ENCODE measurements at regions not wholly inside any gene's neighbourhood (a gene's known extent, or its start where the extent isn't known, plus 50 kb on each side); places are given as distances from the start of the nearest gene placed in this dataset.

DNA sequence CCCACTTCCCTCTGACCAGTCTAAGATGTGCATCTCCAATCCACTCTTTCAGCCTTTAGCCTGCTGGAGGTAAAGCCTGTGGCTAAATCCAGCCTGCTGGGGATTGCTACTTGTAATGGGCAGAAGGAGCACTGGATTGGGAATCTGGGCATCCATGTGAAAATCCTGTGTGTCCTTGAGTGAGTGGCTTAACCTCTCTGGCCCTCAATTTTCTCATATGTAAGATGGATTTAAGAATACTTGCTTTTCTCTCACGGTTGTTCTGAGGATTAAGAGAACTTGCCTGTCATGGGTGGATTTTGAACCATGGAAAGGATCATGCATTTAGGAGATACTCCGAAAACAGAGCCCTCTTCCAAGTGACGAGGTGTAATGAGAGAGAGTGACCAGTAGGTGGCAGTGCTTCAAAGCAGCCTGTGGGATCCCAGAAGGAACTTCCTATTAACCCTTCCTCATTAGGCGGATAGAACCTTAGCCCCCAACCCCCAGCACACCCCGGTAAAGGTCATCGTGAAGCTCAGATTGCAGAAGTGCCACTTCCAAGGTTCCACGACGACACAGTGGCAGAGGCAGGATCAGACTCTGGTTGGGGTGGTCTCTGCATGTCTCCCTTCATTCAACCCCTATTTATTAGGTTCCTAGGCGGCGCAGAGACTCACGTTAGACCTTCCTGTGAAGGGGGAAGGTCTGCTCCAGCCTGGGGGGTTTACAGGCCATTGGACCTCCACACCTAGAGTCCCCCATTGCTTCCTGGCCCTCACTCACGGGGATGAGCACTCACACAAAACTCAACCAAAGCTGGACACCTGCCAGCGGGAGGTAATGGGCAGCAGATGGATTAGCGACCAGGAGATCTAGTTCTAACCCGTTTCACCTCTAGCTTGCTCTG, 68.7 kb upstream of the ZNF618 start:
- DNase-seq (peak; percentile 55), ATAC-seq (no peak)
- Mint-ChIP-seq H3K9me3 (no peaks in the 10 kb centered on the region), H3K4me3 (no peak overlapping the region), H3K4me1 (ENCODE audit: low read depth) (peaks cover 4% of the 10 kb centered on the region), H3K27ac (no peak overlapping the region), H3K27me3 (peaks cover 6% of the 10 kb centered on the region), H3K36me3 (ENCODE audit: low read depth) (no peaks in the 10 kb centered on the region)
- ChIA-PET CTCF (interaction anchor here (0.7 to 3.2 kb wide), 25 partner anchors 8 to 275 kb away, joined by 3 to 15 read pairs (median 4); partner anchors contain the start of gene ZNF618), POLR2A (no interaction called here)
- TF ChIP-seq, protein P1, sequence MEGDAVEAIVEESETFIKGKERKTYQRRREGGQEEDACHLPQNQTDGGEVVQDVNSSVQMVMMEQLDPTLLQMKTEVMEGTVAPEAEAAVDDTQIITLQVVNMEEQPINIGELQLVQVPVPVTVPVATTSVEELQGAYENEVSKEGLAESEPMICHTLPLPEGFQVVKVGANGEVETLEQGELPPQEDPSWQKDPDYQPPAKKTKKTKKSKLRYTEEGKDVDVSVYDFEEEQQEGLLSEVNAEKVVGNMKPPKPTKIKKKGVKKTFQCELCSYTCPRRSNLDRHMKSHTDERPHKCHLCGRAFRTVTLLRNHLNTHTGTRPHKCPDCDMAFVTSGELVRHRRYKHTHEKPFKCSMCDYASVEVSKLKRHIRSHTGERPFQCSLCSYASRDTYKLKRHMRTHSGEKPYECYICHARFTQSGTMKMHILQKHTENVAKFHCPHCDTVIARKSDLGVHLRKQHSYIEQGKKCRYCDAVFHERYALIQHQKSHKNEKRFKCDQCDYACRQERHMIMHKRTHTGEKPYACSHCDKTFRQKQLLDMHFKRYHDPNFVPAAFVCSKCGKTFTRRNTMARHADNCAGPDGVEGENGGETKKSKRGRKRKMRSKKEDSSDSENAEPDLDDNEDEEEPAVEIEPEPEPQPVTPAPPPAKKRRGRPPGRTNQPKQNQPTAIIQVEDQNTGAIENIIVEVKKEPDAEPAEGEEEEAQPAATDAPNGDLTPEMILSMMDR (IDR thresholded peaks at IDR 0.05) = peak; percentile 91
- intact Hi-C loops (cut with micrococcal nuclease) = loop anchor here (2.0 to 5.0 kb wide), 3 partner anchors 70 to 225 kb away; partner anchors contain the start of gene ZNF618

DNA sequence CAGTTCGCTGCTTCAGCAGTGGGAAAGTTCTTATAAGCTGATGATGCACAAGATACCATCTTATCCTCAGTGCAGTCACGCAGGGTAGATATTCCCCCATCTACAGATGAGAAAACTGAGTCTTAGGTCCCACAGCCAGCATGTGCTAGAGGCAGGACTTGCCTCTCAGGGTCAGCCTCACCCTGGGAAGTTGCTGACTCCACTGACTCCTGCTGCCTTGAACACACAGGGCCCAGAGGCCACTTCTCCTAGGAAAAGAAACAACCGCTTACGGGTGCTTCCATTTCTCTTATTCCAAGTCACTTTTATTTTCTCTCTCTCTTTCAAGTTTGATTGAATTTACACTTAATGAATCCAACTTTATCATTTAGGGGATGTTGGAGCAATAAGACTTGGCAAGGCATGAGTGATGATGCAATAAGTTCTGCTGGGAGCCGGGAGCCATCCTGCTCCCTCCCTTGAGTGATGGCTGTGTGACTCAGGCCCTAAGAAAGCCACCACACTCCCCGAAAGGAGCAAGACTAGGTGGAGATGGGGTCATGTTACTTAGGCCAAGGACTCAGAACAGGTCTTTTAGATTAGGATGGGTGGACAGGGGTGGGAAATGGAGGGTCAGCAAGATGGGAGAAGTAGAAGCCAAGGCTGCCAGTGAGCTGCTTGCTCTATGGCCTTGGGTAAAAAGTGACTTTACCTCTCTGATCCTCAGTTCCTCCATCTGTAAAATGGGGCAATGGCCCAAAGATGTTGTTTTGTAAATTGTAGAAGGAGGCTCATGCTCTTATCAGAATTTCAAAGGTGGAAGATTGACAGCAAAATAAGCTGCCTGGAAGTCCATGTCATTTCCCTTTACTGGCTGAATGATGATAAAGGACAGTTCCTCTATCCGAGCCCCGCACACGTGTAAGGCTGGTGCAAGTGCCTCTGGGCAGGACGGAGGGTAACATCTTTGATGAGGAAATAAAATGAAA, 67.4 kb upstream of the ZNF618 start:
- Mint-ChIP-seq H3K9me3 (no peaks in the 10 kb centered on the region), H3K36me3 (ENCODE audit: low read depth) (no peaks in the 10 kb centered on the region), H3K27ac (no peak overlapping the region), H3K4me3 (no peak overlapping the region), H3K4me1 (ENCODE audit: low read depth) (peaks cover 4% of the 10 kb centered on the region), H3K27me3 (peaks cover 13% of the 10 kb centered on the region)
- POLR2A ChIA-PET = no interaction called here
- no peak for ATAC-seq
- intact Hi-C loops (cut with micrococcal nuclease) = loop anchor here (5.0 kb wide), 2 partner anchors 69 to 154 kb away; partner anchors contain the start of gene ZNF618
- CTCF ChIA-PET = interaction anchor here (0.8 to 3.2 kb wide), 20 partner anchors 7 to 243 kb away, joined by 3 to 15 read pairs (median 4); partner anchors contain the start of gene ZNF618
- TF ChIP-seq, protein P1 (IDR thresholded peaks at IDR 0.05) = no peak
- DNase-seq = no peak

DNA sequence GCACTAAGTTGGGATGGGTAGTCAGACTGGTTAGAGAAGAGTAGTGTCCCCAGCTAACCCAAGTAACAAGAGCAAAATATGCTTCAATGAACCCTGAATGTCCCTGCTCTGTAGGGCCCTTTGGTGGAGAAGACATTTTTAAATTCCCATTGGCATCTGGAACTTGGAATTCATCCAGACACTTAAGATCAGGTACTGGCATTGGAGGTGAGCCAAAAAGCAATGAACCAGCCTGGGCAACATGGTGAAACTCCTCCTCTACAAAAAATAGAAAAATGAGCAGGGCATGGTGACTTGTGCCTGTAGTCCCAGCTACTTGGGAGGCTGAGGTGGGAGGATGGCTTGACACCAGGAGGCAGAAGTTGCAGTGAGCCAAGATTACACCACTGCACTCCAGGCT, 58.9 kb upstream of the ZNF618 start:
- Mint-ChIP-seq H3K4me1 (ENCODE audit: low read depth) (no peaks in the 10 kb centered on the region), H3K36me3 (ENCODE audit: low read depth) (no peaks in the 10 kb centered on the region), H3K4me3 (no peak overlapping the region), H3K27me3 (peaks cover 28% of the 10 kb centered on the region), H3K27ac (no peak overlapping the region), H3K9me3 (no peaks in the 10 kb centered on the region)
- DNase-seq (no peak), ATAC-seq (no peak)
- POLR2A ChIA-PET = no interaction called here
- TF ChIP-seq, protein P1 (IDR thresholded peaks at IDR 0.05) = no peak
- CTCF ChIA-PET = interaction anchor here (1.1 kb wide), 1 partner anchor 9 kb away, joined by 4 read pairs; no protein-coding TSS in a partner anchor
- intact Hi-C loops (cut with micrococcal nuclease) = no loop called here

DNA sequence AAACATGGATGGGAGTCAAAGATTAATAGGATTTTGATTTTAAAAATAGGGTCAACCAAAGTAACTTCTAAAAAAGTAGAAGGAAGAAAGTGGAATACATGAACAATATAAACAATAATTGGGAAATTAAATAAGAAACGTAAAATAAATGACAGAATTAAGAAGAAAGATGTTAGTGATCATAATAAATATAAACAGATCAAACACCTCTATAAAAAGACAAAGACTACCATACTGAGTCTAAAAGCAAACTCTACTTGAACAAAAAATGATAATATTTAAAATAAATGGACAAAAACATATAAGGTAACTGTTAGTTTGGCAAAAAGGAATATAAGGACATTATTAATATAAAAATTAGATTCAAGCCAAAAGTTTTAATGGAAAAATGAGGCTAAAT, 57.7 kb upstream of the ZNF618 start:
- ChIA-PET POLR2A (no interaction called here), CTCF (no interaction called here)
- intact Hi-C loops (cut with micrococcal nuclease) = no loop called here
- Mint-ChIP-seq H3K9me3 (peaks cover 3% of the 10 kb centered on the region), H3K27me3 (peaks cover 26% of the 10 kb centered on the region), H3K36me3 (ENCODE audit: low read depth) (no peaks in the 10 kb centered on the region), H3K4me3 (no peak overlapping the region), H3K27ac (no peak overlapping the region), H3K4me1 (ENCODE audit: low read depth) (no peaks in the 10 kb centered on the region)
- DNase-seq = no peak
- TF ChIP-seq, protein P1 (IDR thresholded peaks at IDR 0.05) = no peak
- ATAC-seq = no peak
